ENCODE measurements at regions not wholly inside any gene's neighbourhood (a gene's known extent, or its start where the extent isn't known, plus 50 kb on each side); places are given as distances from the start of the nearest gene placed in this dataset.

DNA sequence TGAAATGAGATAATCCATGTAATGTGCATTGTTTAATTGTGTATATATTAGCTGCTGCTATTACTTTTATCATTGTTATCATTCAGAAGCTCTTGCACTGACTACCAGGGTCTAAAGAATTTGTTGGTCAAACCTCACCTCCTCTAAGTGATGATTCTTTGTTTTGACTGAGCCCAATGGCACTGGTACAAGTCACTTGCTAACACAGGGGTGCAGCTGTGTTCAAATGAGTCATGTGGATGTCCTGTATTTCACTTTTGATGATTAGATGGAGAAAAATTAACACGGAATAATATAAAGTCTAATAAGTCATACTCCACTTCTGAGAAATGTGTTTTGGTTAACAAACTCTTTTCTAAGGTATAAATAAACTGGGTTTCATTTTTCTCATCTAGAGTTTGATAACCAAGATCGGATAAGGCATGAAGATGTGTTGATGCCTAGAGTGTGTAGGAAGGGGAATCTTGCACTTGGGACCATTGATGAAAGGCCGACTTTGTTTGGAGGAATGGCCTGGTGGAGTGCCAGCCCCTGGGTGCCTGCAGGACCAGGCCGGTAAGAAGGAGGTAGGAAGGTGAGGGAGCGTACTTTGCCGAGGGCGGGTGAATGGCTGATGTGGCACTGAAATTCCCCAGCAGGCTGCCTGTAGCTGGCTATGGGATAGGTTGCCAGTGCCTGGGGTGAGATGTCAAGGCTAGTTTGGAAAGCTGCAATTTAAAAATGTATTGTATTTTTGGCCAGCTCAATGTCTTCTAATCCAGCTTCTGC, 244.7 kb upstream of the ZPLD1 start:
- TF ChIP-seq, protein P1, sequence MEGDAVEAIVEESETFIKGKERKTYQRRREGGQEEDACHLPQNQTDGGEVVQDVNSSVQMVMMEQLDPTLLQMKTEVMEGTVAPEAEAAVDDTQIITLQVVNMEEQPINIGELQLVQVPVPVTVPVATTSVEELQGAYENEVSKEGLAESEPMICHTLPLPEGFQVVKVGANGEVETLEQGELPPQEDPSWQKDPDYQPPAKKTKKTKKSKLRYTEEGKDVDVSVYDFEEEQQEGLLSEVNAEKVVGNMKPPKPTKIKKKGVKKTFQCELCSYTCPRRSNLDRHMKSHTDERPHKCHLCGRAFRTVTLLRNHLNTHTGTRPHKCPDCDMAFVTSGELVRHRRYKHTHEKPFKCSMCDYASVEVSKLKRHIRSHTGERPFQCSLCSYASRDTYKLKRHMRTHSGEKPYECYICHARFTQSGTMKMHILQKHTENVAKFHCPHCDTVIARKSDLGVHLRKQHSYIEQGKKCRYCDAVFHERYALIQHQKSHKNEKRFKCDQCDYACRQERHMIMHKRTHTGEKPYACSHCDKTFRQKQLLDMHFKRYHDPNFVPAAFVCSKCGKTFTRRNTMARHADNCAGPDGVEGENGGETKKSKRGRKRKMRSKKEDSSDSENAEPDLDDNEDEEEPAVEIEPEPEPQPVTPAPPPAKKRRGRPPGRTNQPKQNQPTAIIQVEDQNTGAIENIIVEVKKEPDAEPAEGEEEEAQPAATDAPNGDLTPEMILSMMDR (IDR thresholded peaks at IDR 0.05), result no peak
- no peak for TF ChIP-seq POLR2A (IDR thresholded peaks at IDR 0.05)
